Thyroid gland (tissue), 4 donors: ENCODE measurements at regions not wholly inside any gene's neighbourhood (a gene's known extent, or its start where the extent isn't known, plus 50 kb on each side); places are given as distances from the start of the nearest gene placed in this dataset.

ENCODE experiments used
- DNase-seq, 2 donors: peaks; one replicate each; pipeline ENCODE4 v3.0.0-alpha.2; 2019
- H3K27ac ChIP-seq, 3 donors: fragments of 200-600 bp; sonication (generic); 1 replicate in 2 of 3; 2 replicates in 1 of 3; pipeline ENCODE4 v1.5.1; 2016 to 2019; ENCODE audit warnings: mild to moderate bottlenecking in 1 of 3, moderate library complexity in 1 of 3
- H3K27me3 ChIP-seq: fragments of 200-600 bp; sonication (generic); one replicate; pipeline ENCODE4 v1.5.1; 2019
- H3K36me3 ChIP-seq, 2 donors: fragments of 200-600 bp; sonication (generic); one replicate each; pipeline ENCODE4 v1.5.1; 2016 to 2019
- H3K4me1 ChIP-seq, 2 donors: fragments of 200-600 bp; sonication (generic); one replicate each; pipeline ENCODE4 v1.5.1; 2017 to 2019
- H3K4me3 ChIP-seq, 3 donors: fragments of 200-600 bp; sonication (generic); replicated peaks in 1 of 3; 1 replicate in 2 of 3; 2 replicates in 1 of 3; pipeline ENCODE4 v1.5.1; 2016; ENCODE audit warnings: mild to moderate bottlenecking in 1 of 3
- H3K9me3 ChIP-seq: fragments of 200-600 bp; sonication (generic); one replicate; pipeline ENCODE4 v1.5.1; 2017
- CTCF ChIP-seq, 6 experiments: fragments of 200-600 bp in 3 of 6; fragments of 450-650 bp in 3 of 6; sonication (generic) in 3 of 6; IDR thresholded peaks; one replicate each; pipeline ENCODE4 v1.5.1; 2016 to 2019; ENCODE audit warnings: antibody characterized with exemption in 6 of 6, mild to moderate bottlenecking in 2 of 6, inconsistent platforms in 1 of 6, moderate library complexity in 1 of 6
- POLR2A ChIP-seq, 2 donors: fragments of 450-650 bp; IDR thresholded peaks; one replicate each; pipeline ENCODE4 v1.6.1; 2017; ENCODE audit warnings: antibody characterized with exemption in 2 of 2, mild to moderate bottlenecking in 2 of 2, moderate library complexity in 1 of 2
- WGBS, 2 donors: methylation state at CpG; one replicate each; pipeline ENCODE4 v1.1.5; 2017; 5-methylcytosine and 5-hydroxymethylcytosine counted together
- intact Hi-C: fragments of 100-400 bp; cut with DNase I; formaldehyde crosslinking; loops from one replicate; pipeline ENCODE4 v1.15.1; 2023

GRCh38 chr6:18053078-18053477 is 65.6 kb upstream of the KIF13A start:
- DNase-seq: no peak
- no peaks in the 10 kb centered on the region for H3K27me3 ChIP-seq
- TF ChIP-seq CTCF (IDR thresholded peaks at IDR 0.05): no peak
- TF ChIP-seq POLR2A (IDR thresholded peaks at IDR 0.05): no peak
- H3K9me3 ChIP-seq: no peaks in the 10 kb centered on the region
- no peaks in the 10 kb centered on the region for H3K36me3 ChIP-seq
- 67 to 82% methylated on average over 7 of the region's 7 CpGs for WGBS, 2 donors
- H3K4me3 ChIP-seq: no peak overlapping the region
- H3K4me1 ChIP-seq: peaks cover 0 to 10% of the 10 kb centered on the region in 2 donors
- no peak overlapping the region for H3K27ac ChIP-seq
- intact Hi-C loops: no loop called here

DNA sequence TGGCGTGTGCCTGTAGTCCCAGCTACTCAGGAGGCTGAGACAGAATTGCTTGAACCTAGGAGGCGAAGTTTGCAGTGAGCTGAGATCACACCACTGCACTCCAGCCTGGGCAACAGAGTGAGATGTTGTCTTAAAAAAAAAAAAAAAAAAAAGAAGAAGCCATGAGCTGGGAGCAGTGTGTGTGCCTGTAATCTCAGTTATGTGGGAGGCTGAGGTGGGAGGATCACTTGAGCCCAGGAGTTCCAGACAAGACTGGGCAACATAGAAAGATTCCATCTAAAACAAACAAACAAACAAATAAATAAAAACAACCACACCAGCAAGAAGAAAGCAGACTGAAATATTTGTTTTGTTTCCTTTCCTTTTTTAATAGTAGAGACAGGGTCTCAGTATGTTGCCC is 62.2 kb upstream of the KIF13A start:
- H3K27ac ChIP-seq: no peak overlapping the region
- H3K27me3 ChIP-seq: no peaks in the 10 kb centered on the region
- H3K36me3 ChIP-seq: no peaks in the 10 kb centered on the region
- peaks cover 0 to 10% of the 10 kb centered on the region in 2 donors for H3K4me1 ChIP-seq
- H3K4me3 ChIP-seq: no peak overlapping the region
- 90 to 98% methylated on average over 2 of the region's 2 CpGs for WGBS, 2 donors
- no peak for DNase-seq
- no peaks in the 10 kb centered on the region for H3K9me3 ChIP-seq
- intact Hi-C loops: no loop called here
- TF ChIP-seq POLR2A (IDR thresholded peaks at IDR 0.05) (no peak), CTCF (IDR thresholded peaks at IDR 0.05) (no peak)

DNA sequence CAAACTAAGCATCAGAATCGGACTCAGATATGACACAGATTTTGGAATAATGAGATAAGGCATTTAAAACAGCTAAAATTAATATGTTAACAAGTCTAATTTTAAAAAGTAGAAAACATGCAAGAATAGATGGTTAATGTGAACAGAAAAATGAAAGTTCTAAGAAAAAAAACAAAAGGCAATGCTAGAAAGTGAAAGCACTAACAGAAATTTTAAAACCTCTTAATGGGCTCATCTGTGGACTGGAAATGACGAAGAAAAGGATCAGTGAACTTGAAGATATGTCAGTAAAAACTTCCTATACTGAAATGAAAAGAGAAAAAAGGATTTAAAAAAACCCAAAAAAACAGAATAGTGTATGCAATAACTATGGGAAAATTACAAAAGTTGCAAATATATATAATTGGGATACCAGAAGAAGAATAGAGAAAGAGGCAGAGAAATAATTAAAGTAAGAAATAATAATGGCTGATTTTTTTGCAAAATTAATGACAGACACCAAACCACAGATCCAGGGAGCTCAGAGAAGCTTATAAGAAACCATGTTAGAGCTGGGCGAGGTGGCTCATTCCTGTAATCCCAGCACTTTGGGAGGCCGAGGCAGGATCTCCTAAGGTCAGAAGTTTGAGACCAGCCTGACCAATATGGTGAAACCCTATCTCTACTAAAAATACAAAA is 61.7 kb upstream of the KIF13A start:
- Histone ChIP-seq H3K4me3 (no peak overlapping the region), H3K27ac (no peak overlapping the region), H3K36me3 (no peaks in the 10 kb centered on the region), H3K4me1 (peaks cover 0 to 10% of the 10 kb centered on the region in 2 donors), H3K27me3 (no peaks in the 10 kb centered on the region), H3K9me3 (no peaks in the 10 kb centered on the region)
- TF ChIP-seq POLR2A (IDR thresholded peaks at IDR 0.05): no peak
- no peak for TF ChIP-seq CTCF (IDR thresholded peaks at IDR 0.05)
- 76 to 82% methylated on average over 4 of the region's 4 CpGs for WGBS, 2 donors
- DNase-seq: no peak
- intact Hi-C loops: no loop called here

- no peak for TF ChIP-seq POLR2A (IDR thresholded peaks at IDR 0.05)
- no peak for TF ChIP-seq CTCF (IDR thresholded peaks at IDR 0.05)
- Histone ChIP-seq H3K4me1 (peaks cover 6 to 12% of the 10 kb centered on the region in 2 donors), H3K4me3 (no peak overlapping the region), H3K9me3 (no peaks in the 10 kb centered on the region), H3K27me3 (no peaks in the 10 kb centered on the region), H3K27ac (no peak overlapping the region), H3K36me3 (no peaks in the 10 kb centered on the region)
- no peak for DNase-seq
- WGBS, 2 donors: 96 to 97% methylated on average over 2 of the region's 2 CpGs
- intact Hi-C loops: no loop called here
These were observed 60.0 kb upstream of the KIF13A start for GRCh38 chr6:18047406-18047805.

DNA sequence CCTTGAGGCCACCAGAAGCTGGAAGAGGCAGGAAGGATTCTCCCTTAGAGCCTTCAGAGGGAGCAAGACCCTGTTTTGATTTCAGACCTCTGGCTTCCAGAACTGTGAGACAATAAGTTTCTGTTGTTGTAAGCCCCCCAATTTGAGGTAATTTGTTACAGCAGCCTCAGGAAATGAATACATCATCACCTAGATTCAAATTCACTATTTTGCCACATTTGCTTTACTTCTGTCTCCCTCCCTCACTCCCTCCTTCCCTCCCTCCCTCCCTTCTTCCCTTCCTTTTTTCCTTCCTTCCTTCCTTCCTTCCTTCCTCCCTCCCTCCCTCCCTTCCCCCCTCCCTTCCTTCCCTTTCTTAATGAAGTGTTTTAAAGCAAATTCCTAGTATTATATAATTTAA is 58.1 kb upstream of the KIF13A start:
- Histone ChIP-seq H3K4me3 (no peak overlapping the region), H3K27ac (no peak overlapping the region), H3K4me1 (peaks cover 16 to 26% of the 10 kb centered on the region in 2 donors), H3K36me3 (no peaks in the 10 kb centered on the region), H3K9me3 (no peaks in the 10 kb centered on the region), H3K27me3 (no peaks in the 10 kb centered on the region)
- intact Hi-C loops: no loop called here
- no peak for TF ChIP-seq POLR2A (IDR thresholded peaks at IDR 0.05)
- TF ChIP-seq CTCF (IDR thresholded peaks at IDR 0.05): no peak
- no peak for DNase-seq
